Osteocyte (in vitro differentiated cells): ENCODE measurements at regions not wholly inside any gene's neighbourhood (a gene's known extent, or its start where the extent isn't known, plus 50 kb on each side); places are given as distances from the start of the nearest gene placed in this dataset.

Experiments used
- DNase-seq: peaks from one replicate; pipeline ENCODE4 v3.0.0; 2021; ENCODE audit warnings: mixed read lengths; ENCODE audit not compliant: unreplicated experiment; ENCODE audit errors: extremely low spot score
- H3K27ac Mint-ChIP-seq: one replicate; pipeline ENCODE4 v1.8.0; 2021; ENCODE audit warnings: mild to moderate bottlenecking, mixed read lengths; ENCODE audit not compliant: unreplicated experiment
- H3K27me3 Mint-ChIP-seq: one replicate; pipeline ENCODE4 v1.8.0; 2021; ENCODE audit warnings: mixed read lengths; ENCODE audit not compliant: unreplicated experiment
- H3K36me3 Mint-ChIP-seq: one replicate; pipeline ENCODE4 v1.8.0; 2021; ENCODE audit warnings: mixed read lengths; ENCODE audit not compliant: unreplicated experiment
- H3K4me1 Mint-ChIP-seq: one replicate; pipeline ENCODE4 v1.8.0; 2021; ENCODE audit warnings: mixed read lengths; ENCODE audit not compliant: unreplicated experiment
- H3K4me3 Mint-ChIP-seq: one replicate; pipeline ENCODE4 v1.8.0; 2021; ENCODE audit warnings: mild to moderate bottlenecking, moderate library complexity, mixed read lengths; ENCODE audit not compliant: unreplicated experiment
- H3K9me3 Mint-ChIP-seq: one replicate; pipeline ENCODE4 v1.8.0; 2021; ENCODE audit warnings: mixed read lengths; ENCODE audit not compliant: unreplicated experiment
- CTCF ChIP-seq: fragments of 200-600 bp; sonication (generic); IDR thresholded peaks from 2 replicates; pipeline ENCODE4 v1.5.0; 2021; ENCODE audit warnings: antibody characterized with exemption, mild to moderate bottlenecking, moderate library complexity

- H3K9me3 Mint-ChIP-seq = no peaks in the 10 kb centered on the region
- H3K36me3 Mint-ChIP-seq = no peaks in the 10 kb centered on the region
- DNase-seq = no peak
- H3K27ac Mint-ChIP-seq = no peak overlapping the region
- H3K4me1 Mint-ChIP-seq = peaks cover 24% of the 10 kb centered on the region
- no peak overlapping the region for H3K4me3 Mint-ChIP-seq
- no peaks in the 10 kb centered on the region for H3K27me3 Mint-ChIP-seq
- TF ChIP-seq CTCF = no peak
Observed at GRCh38 chrX:39912126-39912525, 185.6 kb downstream of the BCOR start.

GRCh38 chrX:39915081-39915480 lies 182.7 kb downstream of the BCOR start:
- no peak overlapping the region for H3K4me3 Mint-ChIP-seq
- TF ChIP-seq CTCF = no peak
- H3K27ac Mint-ChIP-seq = no peak overlapping the region

GRCh38 chrX:39915596-39915995 lies 182.2 kb downstream of the BCOR start:
- Mint-ChIP-seq H3K9me3 (peaks cover 5% of the 10 kb centered on the region), H3K27ac (no peak overlapping the region), H3K27me3 (no peaks in the 10 kb centered on the region), H3K4me1 (no peaks in the 10 kb centered on the region), H3K36me3 (no peaks in the 10 kb centered on the region), H3K4me3 (no peak overlapping the region)
- no peak for TF ChIP-seq CTCF
- DNase-seq = no peak

More at GRCh38 chrX:39915081-39915480, 182.7 kb downstream of the BCOR start:
- Mint-ChIP-seq H3K36me3 (no peaks in the 10 kb centered on the region), H3K4me1 (no peaks in the 10 kb centered on the region), H3K27me3 (no peaks in the 10 kb centered on the region), H3K9me3 (peaks cover 5% of the 10 kb centered on the region)
- no peak for DNase-seq

GRCh38 chrX:39921838-39922237 lies 175.9 kb downstream of the BCOR start:
- Mint-ChIP-seq H3K36me3 (no peaks in the 10 kb centered on the region), H3K4me3 (no peak overlapping the region), H3K27me3 (no peaks in the 10 kb centered on the region), H3K9me3 (peaks cover 5% of the 10 kb centered on the region), H3K27ac (no peak overlapping the region), H3K4me1 (no peaks in the 10 kb centered on the region)
- TF ChIP-seq CTCF = no peak
- no peak for DNase-seq

GRCh38 chrX:39922488-39922887 lies 175.3 kb downstream of the BCOR start:
- Mint-ChIP-seq H3K9me3 (peaks cover 4% of the 10 kb centered on the region), H3K27me3 (no peaks in the 10 kb centered on the region), H3K27ac (no peak overlapping the region), H3K36me3 (no peaks in the 10 kb centered on the region), H3K4me3 (no peak overlapping the region), H3K4me1 (no peaks in the 10 kb centered on the region)
- no peak for DNase-seq
- TF ChIP-seq CTCF = no peak
